Caco-2 (cell line): ENCODE measurements at regions not wholly inside any gene's neighbourhood (a gene's known extent, or its start where the extent isn't known, plus 50 kb on each side); places are given as distances from the start of the nearest gene placed in this dataset.
"Not testable (repeated sequence)": the region's sequence is repeated elsewhere in the genome, so short reads cannot be mapped to it uniquely, and the experiment has no call there.

Source experiments
- BruUV-seq: library from RNA; stranded (reverse); fragments of 400-500 nt; replicated peaks from 2 replicates; lab custom pipeline; 2021; lab: Mats Ljungman, UMichigan
- CTCF ChIA-PET: fragments of 300-600 bp; sonication (Branson Sonifier 250); formaldehyde crosslinking; loops from one replicate; lab custom pipeline; 2022; ENCODE audit warnings: antibody characterized with exemption; lab: Charles Lee
- POLR2A ChIA-PET: fragments of 300-600 bp; sonication (Branson Sonifier 250); formaldehyde crosslinking; loops from one replicate; lab custom pipeline; 2022; ENCODE audit warnings: antibody characterized with exemption; lab: Charles Lee
- DNase-seq, 2 experiments: peaks; one replicate each; pipeline versions ENCODE4 v3.0.0 to v3.0.0-alpha.2; 2020 to 2022
- H3K27me3 ChIP-seq: replicated peaks from 2 replicates; pipeline ENCODE4 v1.6.0; 2011; ENCODE audit warnings: low read length; ENCODE audit not compliant: control insufficient read depth, insufficient read depth
- H3K36me3 ChIP-seq: 2 replicates; pipeline ENCODE4 v1.5.1; 2011; ENCODE audit warnings: low read length; ENCODE audit not compliant: control insufficient read depth, insufficient read depth
- H3K4me1 ChIP-seq: fragments of 250-450 bp; sonication (Bioruptor Pico); 2 replicates; pipeline ENCODE4 v1.5.1; 2020; ENCODE audit warnings: mild to moderate bottlenecking
- H3K4me3 ChIP-seq: 2 replicates; pipeline ENCODE4 v1.5.1; 2011; ENCODE audit warnings: low read depth, mild to moderate bottlenecking, control low read depth, low read length
- H3K9me3 ChIP-seq: fragments of 250-450 bp; sonication (Bioruptor Pico); 2 replicates; pipeline ENCODE4 v1.5.1; 2020; ENCODE audit warnings: mild to moderate bottlenecking, moderate library complexity
- H3K27ac Mint-ChIP-seq: one replicate; pipeline ENCODE4 v1.8.0; 2022; ENCODE audit warnings: mixed read lengths; ENCODE audit not compliant: unreplicated experiment
- H3K27me3 Mint-ChIP-seq: one replicate; pipeline ENCODE4 v1.8.0; 2022; ENCODE audit warnings: mixed read lengths; ENCODE audit not compliant: insufficient read depth, unreplicated experiment
- H3K36me3 Mint-ChIP-seq: one replicate; pipeline ENCODE4 v1.8.0; 2022; ENCODE audit warnings: mild to moderate bottlenecking, mixed read lengths; ENCODE audit not compliant: insufficient read depth, unreplicated experiment
- H3K4me1 Mint-ChIP-seq: one replicate; pipeline ENCODE4 v1.8.0; 2022; ENCODE audit warnings: low read depth, mixed read lengths; ENCODE audit not compliant: unreplicated experiment
- H3K4me3 Mint-ChIP-seq: one replicate; pipeline ENCODE4 v1.8.0; 2022; ENCODE audit warnings: mild to moderate bottlenecking, moderate library complexity, mixed read lengths; ENCODE audit not compliant: unreplicated experiment
- H3K9me3 Mint-ChIP-seq: one replicate; pipeline ENCODE4 v1.8.0; 2022; ENCODE audit warnings: mixed read lengths; ENCODE audit not compliant: unreplicated experiment
- intact Hi-C: fragments of 100-400 bp; cut with micrococcal nuclease; formaldehyde crosslinking; loops from one replicate; pipeline ENCODE4 v1.10.0; 2022; ENCODE audit not compliant: unreplicated experiment

GRCh38 chr6:60782698-60783464 lies 1503.1 kb downstream of the KHDRBS2 start:
- not testable (repeated sequence) for H3K4me3 ChIP-seq, H3K36me3 Mint-ChIP-seq

GRCh38 chr6:60779591-60779990 lies 1506.4 kb downstream of the KHDRBS2 start:
- H3K4me1 ChIP-seq, H3K27me3 Mint-ChIP-seq, intact Hi-C loops, H3K27me3 ChIP-seq, POLR2A ChIA-PET, H3K27ac Mint-ChIP-seq, H3K9me3 ChIP-seq, BruUV-seq, H3K36me3 Mint-ChIP-seq, H3K4me1 Mint-ChIP-seq, H3K36me3 ChIP-seq, H3K4me3 ChIP-seq, H3K4me3 Mint-ChIP-seq, CTCF ChIA-PET, DNase-seq: not testable (repeated sequence)
- peaks cover 16% of the 10 kb centered on the region for H3K9me3 Mint-ChIP-seq

More at GRCh38 chr6:60782698-60783464, 1503.1 kb downstream of the KHDRBS2 start:
- DNase-seq: peak in 1 of 2 experiments; percentile 18
- H3K27me3 ChIP-seq, H3K36me3 ChIP-seq, POLR2A ChIA-PET, H3K4me1 Mint-ChIP-seq, CTCF ChIA-PET, H3K4me1 ChIP-seq, H3K9me3 ChIP-seq, H3K27ac Mint-ChIP-seq, intact Hi-C loops, H3K27me3 Mint-ChIP-seq, H3K4me3 Mint-ChIP-seq, BruUV-seq: not testable (repeated sequence)
- H3K9me3 Mint-ChIP-seq: peaks cover 18% of the 10 kb centered on the region

- CTCF ChIA-PET, H3K4me3 ChIP-seq, H3K27me3 ChIP-seq, H3K9me3 ChIP-seq, H3K36me3 Mint-ChIP-seq, BruUV-seq, POLR2A ChIA-PET, H3K27me3 Mint-ChIP-seq, H3K36me3 ChIP-seq, H3K9me3 Mint-ChIP-seq: not testable (repeated sequence)
- intact Hi-C loops: loop anchor here (1.0 kb wide), 1 partner anchor 50 kb away; no protein-coding TSS in a partner anchor
- Mint-ChIP-seq H3K27ac (peak overlapping the region; percentile 78), H3K4me1 (peaks cover 15% of the 10 kb centered on the region), H3K4me3 (peak overlapping the region; percentile 44)
- peaks cover 10% of the 10 kb centered on the region for H3K4me1 ChIP-seq
- peak; percentile 55 to 67 for DNase-seq
Measured at GRCh38 chr6:60767791-60768499, 1518.1 kb downstream of the KHDRBS2 start.

- H3K27ac Mint-ChIP-seq, H3K36me3 Mint-ChIP-seq, CTCF ChIA-PET, POLR2A ChIA-PET, H3K27me3 Mint-ChIP-seq, H3K9me3 Mint-ChIP-seq, DNase-seq, H3K27me3 ChIP-seq, H3K9me3 ChIP-seq, H3K36me3 ChIP-seq, BruUV-seq, H3K4me3 ChIP-seq, intact Hi-C loops, H3K4me3 Mint-ChIP-seq: not testable (repeated sequence)
- H3K4me1 Mint-ChIP-seq: peaks cover 14% of the 10 kb centered on the region
- peaks cover 10% of the 10 kb centered on the region for H3K4me1 ChIP-seq
Measured at GRCh38 chr6:60765331-60765730, 1520.7 kb downstream of the KHDRBS2 start.

- H3K4me3 ChIP-seq, H3K27me3 ChIP-seq, H3K36me3 Mint-ChIP-seq, CTCF ChIA-PET, H3K27ac Mint-ChIP-seq, H3K4me3 Mint-ChIP-seq, H3K9me3 Mint-ChIP-seq, H3K27me3 Mint-ChIP-seq, DNase-seq, H3K4me1 Mint-ChIP-seq, BruUV-seq, intact Hi-C loops, POLR2A ChIA-PET, H3K9me3 ChIP-seq, H3K36me3 ChIP-seq: not testable (repeated sequence)
- H3K4me1 ChIP-seq: peaks cover 10% of the 10 kb centered on the region
Measured at GRCh38 chr6:60763464-60764080, 1522.5 kb downstream of the KHDRBS2 start.

GRCh38 chr6:60760928-60761327 lies 1525.1 kb downstream of the KHDRBS2 start:
- H3K36me3 ChIP-seq, H3K36me3 Mint-ChIP-seq, CTCF ChIA-PET, DNase-seq, H3K27ac Mint-ChIP-seq, intact Hi-C loops, H3K27me3 ChIP-seq, H3K4me3 Mint-ChIP-seq, H3K9me3 ChIP-seq, BruUV-seq, H3K4me1 Mint-ChIP-seq, POLR2A ChIA-PET, H3K9me3 Mint-ChIP-seq, H3K27me3 Mint-ChIP-seq, H3K4me3 ChIP-seq, H3K4me1 ChIP-seq: not testable (repeated sequence)
